Chondrocyte (in vitro differentiated cells): ENCODE measurements at regions not wholly inside any gene's neighbourhood (a gene's known extent, or its start where the extent isn't known, plus 50 kb on each side); places are given as distances from the start of the nearest gene placed in this dataset.

Experiments
- DNase-seq: peaks from one replicate; pipeline ENCODE4 v3.0.0; 2021; ENCODE audit warnings: mixed read lengths, low spot score
- H3K27ac Mint-ChIP-seq: one replicate; pipeline ENCODE4 v1.8.0; 2021; ENCODE audit warnings: mild to moderate bottlenecking, moderate library complexity, mixed read lengths; ENCODE audit not compliant: unreplicated experiment
- H3K27me3 Mint-ChIP-seq: 2 replicates; pipeline ENCODE4 v1.8.0; 2021; ENCODE audit warnings: low read depth, mixed read lengths
- H3K36me3 Mint-ChIP-seq: 2 replicates; pipeline ENCODE4 v1.8.0; 2021; ENCODE audit warnings: low read depth, mixed read lengths
- H3K4me1 Mint-ChIP-seq: 2 replicates; pipeline ENCODE4 v1.8.0; 2021; ENCODE audit warnings: low read depth, mild to moderate bottlenecking, mixed read lengths
- H3K4me3 Mint-ChIP-seq: one replicate; pipeline ENCODE4 v1.8.0; 2021; ENCODE audit warnings: mild to moderate bottlenecking, moderate library complexity, mixed read lengths; ENCODE audit not compliant: unreplicated experiment
- H3K9me3 Mint-ChIP-seq: 2 replicates; pipeline ENCODE4 v1.8.0; 2021; ENCODE audit warnings: low read depth, mixed read lengths
- CTCF ChIP-seq: fragments of 200-600 bp; sonication (generic); IDR thresholded peaks from 2 replicates; pipeline ENCODE4 v1.5.0; 2021; ENCODE audit warnings: antibody characterized with exemption, mild to moderate bottlenecking, moderate library complexity

DNA sequence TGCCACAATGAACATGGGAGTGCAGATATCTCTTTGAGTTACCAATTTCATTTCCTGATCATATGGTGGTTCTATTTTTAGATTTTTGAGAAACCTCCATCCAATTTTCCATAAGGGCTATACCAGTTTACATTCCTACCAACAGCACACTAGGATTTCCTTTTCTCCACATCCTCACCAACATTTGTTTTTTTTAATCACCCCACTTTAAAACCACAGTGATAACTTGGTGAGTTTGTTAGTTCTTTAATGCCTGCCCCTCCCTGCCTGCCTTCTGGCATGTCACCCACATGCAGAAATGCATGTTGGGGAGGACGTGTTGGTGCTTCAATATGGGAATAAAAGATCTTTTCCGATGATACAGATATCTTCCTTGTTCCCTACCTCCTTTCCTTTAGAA is 167.9 kb downstream of the CAND1 start:
- no peak for DNase-seq

DNA sequence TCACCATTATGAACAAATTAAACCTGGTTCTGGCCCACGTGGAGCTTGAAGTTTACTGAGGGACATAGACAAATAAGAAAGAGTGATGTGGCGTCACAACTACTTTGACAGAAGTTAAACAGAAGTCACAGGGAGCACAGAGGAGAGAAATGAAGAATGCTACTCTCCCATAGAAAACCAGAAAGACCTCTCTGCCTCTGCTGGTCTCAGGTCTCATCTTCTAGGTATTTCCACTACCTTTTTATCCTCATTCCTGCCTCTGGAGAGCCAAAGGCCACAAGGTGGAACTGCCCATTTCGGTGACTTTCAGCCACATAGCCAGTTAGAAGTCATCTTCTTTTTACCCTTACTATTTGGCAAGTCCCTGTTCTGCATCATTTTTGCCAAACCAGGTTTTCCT is 170.5 kb downstream of the CAND1 start:
- Mint-ChIP-seq H3K27me3 (no peaks in the 10 kb centered on the region), H3K27ac (no peak overlapping the region), H3K36me3 (no peaks in the 10 kb centered on the region), H3K4me3 (no peak overlapping the region), H3K4me1 (peaks cover 46% of the 10 kb centered on the region), H3K9me3 (no peaks in the 10 kb centered on the region)
- TF ChIP-seq CTCF: no peak
- no peak for DNase-seq

More for the DNA sequence above, 167.9 kb downstream of the CAND1 start:
- no peaks in the 10 kb centered on the region for H3K36me3 Mint-ChIP-seq
- H3K4me3 Mint-ChIP-seq: no peak overlapping the region
- peaks cover 46% of the 10 kb centered on the region for H3K4me1 Mint-ChIP-seq
- TF ChIP-seq CTCF: no peak
- H3K9me3 Mint-ChIP-seq: no peaks in the 10 kb centered on the region
- H3K27ac Mint-ChIP-seq: peak overlapping the region; percentile 42
- H3K27me3 Mint-ChIP-seq: no peaks in the 10 kb centered on the region

- TF ChIP-seq CTCF: peak; percentile 93
- no peak overlapping the region for H3K4me3 Mint-ChIP-seq
- H3K27ac Mint-ChIP-seq: peak overlapping the region; percentile 69
- no peaks in the 10 kb centered on the region for H3K27me3 Mint-ChIP-seq
- no peaks in the 10 kb centered on the region for H3K9me3 Mint-ChIP-seq
- DNase-seq: no peak
- H3K36me3 Mint-ChIP-seq: no peaks in the 10 kb centered on the region
- peaks cover 24% of the 10 kb centered on the region for H3K4me1 Mint-ChIP-seq
Measured at GRCh38 chr12:67441736-67442346, 172.7 kb downstream of the CAND1 start.

- no peaks in the 10 kb centered on the region for H3K9me3 Mint-ChIP-seq
- DNase-seq: no peak
- no peaks in the 10 kb centered on the region for H3K27me3 Mint-ChIP-seq
- H3K4me1 Mint-ChIP-seq: peaks cover 18% of the 10 kb centered on the region
- H3K27ac Mint-ChIP-seq: no peak overlapping the region
- H3K36me3 Mint-ChIP-seq: no peaks in the 10 kb centered on the region
- H3K4me3 Mint-ChIP-seq: no peak overlapping the region
- no peak for TF ChIP-seq CTCF
Measured at GRCh38 chr12:67442347-67442841, 173.2 kb downstream of the CAND1 start.

DNA sequence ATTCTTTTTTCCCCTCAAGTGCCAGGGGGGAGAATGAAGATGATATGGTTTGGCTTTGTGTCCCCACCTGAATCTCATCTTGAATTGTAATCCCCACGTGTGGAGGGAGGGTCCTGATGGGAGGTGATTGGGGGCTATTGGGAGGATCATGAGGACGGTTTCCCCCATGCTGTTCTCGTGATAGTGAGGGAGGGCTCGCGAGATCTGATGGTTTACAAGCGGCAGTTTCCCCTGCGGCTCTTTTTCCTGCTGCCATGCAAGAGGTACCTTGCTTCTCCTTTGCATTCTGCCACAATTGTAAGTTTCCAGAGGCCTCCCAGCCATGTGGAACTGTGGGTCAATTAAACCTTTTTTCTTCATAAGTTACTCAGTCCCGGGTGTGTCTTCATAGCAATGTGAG is 173.7 kb downstream of the CAND1 start:
- Mint-ChIP-seq H3K4me3 (no peak overlapping the region), H3K4me1 (peaks cover 16% of the 10 kb centered on the region), H3K27ac (no peak overlapping the region), H3K9me3 (no peaks in the 10 kb centered on the region), H3K36me3 (no peaks in the 10 kb centered on the region), H3K27me3 (no peaks in the 10 kb centered on the region)
- TF ChIP-seq CTCF: no peak
- DNase-seq: no peak
